ENCODE measurements at regions not wholly inside any gene's neighbourhood (a gene's known extent, or its start where the extent isn't known, plus 50 kb on each side); places are given as distances from the start of the nearest gene placed in this dataset.

- no peak for TF ChIP-seq CTCF (IDR thresholded peaks at IDR 0.05; ENCODE audit: insufficient read depth, missing control alignments)
- no peak for FAIRE-seq
- no peak for DNase-seq (ENCODE audit: insufficient read length, low spot score)
These were observed 245.9 kb upstream of the USP15 start for GRCh38 chr12:62014330-62014729.

- FAIRE-seq (no peak), DNase-seq (ENCODE audit: insufficient read length, low spot score) (no peak)
- TF ChIP-seq CTCF (IDR thresholded peaks at IDR 0.05; ENCODE audit: insufficient read depth, missing control alignments), result no peak
These were observed 244.2 kb upstream of the USP15 start for GRCh38 chr12:62016021-62016420.

- DNase-seq (ENCODE audit: insufficient read length, low spot score), result no peak
- FAIRE-seq, result no peak
- no peak for TF ChIP-seq CTCF (IDR thresholded peaks at IDR 0.05; ENCODE audit: insufficient read depth, missing control alignments)
These were observed 238.4 kb upstream of the USP15 start for GRCh38 chr12:62021808-62022207.

GRCh38 chr12:62028536-62028935, 231.7 kb upstream of the USP15 start:
- FAIRE-seq (no peak), DNase-seq (ENCODE audit: insufficient read length, low spot score) (no peak)
- no peak for TF ChIP-seq CTCF (IDR thresholded peaks at IDR 0.05; ENCODE audit: insufficient read depth, missing control alignments)

- no peak for TF ChIP-seq CTCF (IDR thresholded peaks at IDR 0.05; ENCODE audit: insufficient read depth, missing control alignments)
- FAIRE-seq, result no peak
- no peak for DNase-seq (ENCODE audit: insufficient read length, low spot score)
These were observed 227.3 kb upstream of the USP15 start for GRCh38 chr12:62032870-62033269.

- FAIRE-seq (no peak), DNase-seq (ENCODE audit: insufficient read length, low spot score) (no peak)
- TF ChIP-seq CTCF (IDR thresholded peaks at IDR 0.05; ENCODE audit: insufficient read depth, missing control alignments), result no peak
These were observed 215.6 kb upstream of the USP15 start for GRCh38 chr12:62044450-62045135.

- FAIRE-seq, result no peak
- DNase-seq (ENCODE audit: insufficient read length, low spot score), result no peak
- no peak for TF ChIP-seq CTCF (IDR thresholded peaks at IDR 0.05; ENCODE audit: insufficient read depth, missing control alignments)
These were observed 215.0 kb upstream of the USP15 start for GRCh38 chr12:62045211-62045610.
